HG03442 (cell line): ENCODE measurements at regions not wholly inside any gene's neighbourhood (a gene's known extent, or its start where the extent isn't known, plus 50 kb on each side); places are given as distances from the start of the nearest gene placed in this dataset.

Experiments
- ATAC-seq: cut with Tn5 transposase; IDR thresholded peaks from one replicate; pipeline ENCODE4 v1.9.1; 2021; ENCODE audit warnings: mild to moderate bottlenecking, moderate library complexity; ENCODE audit not compliant: unreplicated experiment

DNA sequence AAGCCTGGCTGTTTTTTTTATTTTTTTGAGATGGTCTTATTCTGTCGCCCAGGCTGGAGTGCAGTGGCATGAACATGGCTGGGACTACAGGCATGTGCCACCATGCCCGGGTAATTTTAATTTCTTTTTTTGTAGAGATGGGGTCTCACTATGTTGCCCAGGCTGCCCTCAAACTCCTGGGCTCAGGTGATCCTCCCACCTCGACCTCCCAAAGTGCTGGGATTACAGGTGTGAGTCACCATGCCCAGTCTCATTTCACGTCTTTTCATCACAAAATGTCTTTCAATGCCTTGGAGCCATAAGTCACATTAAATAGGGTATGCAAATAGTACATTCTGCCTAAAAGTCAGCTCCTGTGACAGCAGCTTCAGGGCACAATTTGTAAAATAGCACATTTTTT lies 52.8 kb downstream of the SOX2 start:
- no peak for ATAC-seq

DNA sequence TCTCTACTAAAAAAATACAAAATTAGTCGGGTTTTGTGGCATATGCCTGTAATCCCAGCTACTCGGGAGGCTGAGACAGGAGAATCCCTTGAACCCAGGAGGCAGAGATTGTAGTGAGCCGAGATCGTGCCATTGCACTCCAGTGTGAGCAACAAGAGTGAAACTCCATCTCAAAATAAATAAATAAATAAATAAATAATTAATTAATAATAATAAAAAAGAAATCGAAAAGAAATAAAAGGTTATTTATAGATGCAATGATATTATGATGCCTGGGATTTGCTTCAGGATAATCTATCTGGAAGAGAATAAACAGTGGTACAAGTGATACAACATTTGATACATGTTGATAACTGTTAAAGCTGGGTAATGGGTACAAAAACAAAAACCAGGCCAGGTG lies 58.6 kb downstream of the SOX2 start:
- ATAC-seq: no peak

DNA sequence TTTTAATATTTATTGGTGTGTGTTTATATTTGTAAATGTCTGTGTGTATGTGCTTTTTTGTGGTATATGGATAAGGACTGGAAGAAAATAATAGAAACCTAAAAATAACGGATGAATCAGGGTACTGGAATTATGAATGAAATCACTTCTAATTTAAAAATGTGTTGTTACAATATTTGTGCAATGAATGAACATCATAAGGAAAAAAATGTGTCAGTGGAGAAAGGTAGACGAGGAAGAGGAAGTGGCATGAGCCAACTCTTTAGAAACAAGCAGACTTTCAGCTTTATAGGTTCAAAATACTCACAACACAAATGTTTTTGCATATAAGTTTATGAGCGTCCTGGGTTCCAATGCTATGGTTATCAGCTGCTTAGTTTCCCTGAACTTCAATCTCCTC lies 59.4 kb downstream of the SOX2 start:
- ATAC-seq: no peak

DNA sequence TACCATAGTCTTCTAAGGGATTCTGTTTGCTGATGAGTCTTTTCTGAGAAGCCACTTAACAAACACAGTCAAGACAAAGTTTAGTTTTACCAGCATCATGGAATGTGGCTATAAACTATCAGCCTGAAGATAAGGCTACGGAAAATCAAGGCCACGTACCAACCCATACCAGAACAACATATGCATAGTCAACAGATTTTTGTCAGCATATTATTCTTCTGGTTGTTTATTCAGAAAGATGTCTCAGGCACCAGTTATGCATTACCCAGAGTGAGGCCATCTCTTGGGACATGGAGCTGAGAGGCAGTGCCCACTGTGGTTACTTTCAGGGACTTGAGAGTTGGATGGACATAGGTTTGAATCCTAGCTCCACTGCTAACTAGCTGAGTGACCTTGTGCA lies 60.4 kb downstream of the SOX2 start:
- ATAC-seq: no peak

DNA sequence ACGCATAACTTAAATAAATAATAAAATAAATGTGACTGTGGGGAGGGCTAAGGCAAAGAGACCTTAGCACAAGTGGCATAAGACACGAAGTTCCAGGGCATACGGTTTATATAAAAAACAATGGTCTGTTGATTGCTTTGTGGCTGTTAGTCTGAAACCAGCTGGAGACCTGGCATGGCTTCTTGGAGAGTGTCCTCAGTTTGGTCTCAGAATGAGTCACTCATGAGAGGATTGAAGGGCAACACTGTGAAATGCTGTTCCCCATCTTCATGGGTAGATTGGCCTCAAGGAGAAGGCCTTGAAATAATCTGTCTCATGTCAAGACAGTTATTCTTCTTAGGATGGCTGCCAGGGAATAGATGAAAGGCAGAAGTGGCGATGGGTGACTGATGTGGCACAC lies 62.2 kb downstream of the SOX2 start:
- ATAC-seq: no peak

DNA sequence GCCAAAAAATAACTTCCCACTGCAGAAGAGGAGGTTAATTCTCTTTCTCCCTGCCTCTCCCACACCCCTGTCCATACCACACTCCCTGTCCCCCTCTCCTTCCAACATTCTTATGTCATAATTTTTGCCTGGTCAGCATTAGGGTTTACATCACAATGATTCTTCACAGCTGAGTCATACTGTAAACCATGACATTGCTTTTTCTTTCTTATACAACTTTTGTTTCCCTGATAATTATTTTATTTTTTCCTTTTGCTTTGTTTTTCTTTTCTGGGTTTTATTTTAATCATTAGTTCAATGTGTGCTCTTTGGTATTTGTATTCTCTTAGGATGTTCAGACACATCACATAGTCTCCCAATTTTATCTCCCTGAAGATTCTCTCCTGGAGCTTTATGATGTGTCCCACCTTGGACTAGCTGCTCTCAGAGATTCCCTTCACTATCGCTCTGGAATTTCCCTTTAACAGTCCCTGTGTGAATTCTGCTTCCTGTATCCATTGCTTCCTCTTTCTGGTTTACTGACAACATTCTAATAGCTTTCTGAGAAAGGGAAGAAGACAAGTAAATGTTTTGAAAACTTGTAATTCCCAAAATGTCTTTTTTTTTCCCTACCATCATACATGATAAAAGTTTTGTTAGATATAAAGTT lies 70.7 kb downstream of the SOX2 start:
- no peak for ATAC-seq

DNA sequence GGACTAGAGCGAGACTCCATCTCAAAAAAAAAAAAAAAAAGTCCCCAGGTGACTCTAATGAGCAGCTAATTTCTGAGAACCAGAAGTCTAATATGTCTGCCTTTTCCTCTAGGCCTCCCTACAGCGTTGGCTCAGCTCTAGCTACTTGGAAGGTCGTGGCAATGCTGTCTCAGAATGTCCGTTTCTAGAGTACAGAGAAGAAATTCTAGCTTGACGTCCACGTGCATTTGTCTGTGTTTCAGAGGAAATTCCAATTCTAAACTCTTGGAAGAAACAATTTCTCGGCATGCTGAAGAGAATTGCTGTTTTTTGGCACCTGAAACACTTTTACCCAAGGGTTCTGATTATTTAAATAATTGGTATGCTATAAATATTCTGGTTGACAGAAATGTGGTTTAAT lies 78.8 kb downstream of the SOX2 start:
- ATAC-seq: no peak

DNA sequence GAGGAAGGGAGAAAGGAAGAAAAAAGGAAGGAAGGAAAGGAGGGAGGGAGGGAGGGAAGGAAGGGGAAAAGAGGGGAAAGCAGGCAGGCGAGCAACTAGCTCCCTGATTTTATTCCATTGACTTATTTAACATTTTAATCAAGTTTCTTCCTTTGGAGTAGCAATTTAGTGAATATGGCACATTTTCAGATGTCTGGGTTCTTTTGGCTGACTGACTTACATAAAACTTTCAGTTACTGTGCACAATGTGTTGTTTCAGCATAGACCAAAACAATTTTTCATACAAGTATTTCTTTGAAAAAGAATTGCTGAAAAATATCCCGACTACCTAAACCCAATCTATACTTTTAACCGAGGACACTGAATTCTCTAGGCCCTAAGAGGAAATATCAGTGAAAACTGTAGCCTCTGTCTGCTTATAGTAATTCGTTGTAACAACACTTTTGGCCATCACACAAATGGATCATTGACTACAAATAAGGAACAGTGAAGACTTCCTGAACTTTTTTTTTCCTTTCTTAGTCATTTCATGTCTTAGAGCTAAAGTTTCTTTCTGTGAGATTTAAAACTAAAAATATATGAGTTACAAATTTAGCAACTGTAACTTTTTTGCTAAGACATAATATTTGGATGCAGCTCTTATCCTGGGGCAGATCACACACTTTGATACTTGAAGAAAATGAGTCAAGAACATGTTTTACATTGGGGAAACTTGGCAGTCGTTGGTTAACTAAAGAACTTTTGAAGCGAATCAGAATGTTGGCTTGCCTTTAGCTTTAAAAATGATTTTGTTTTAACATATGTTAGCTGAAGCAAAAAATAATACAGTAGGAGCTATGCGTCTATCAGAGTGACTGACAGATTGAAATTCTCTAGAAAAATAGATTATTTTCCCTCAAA lies 79.6 kb downstream of the SOX2 start:
- no peak for ATAC-seq

DNA sequence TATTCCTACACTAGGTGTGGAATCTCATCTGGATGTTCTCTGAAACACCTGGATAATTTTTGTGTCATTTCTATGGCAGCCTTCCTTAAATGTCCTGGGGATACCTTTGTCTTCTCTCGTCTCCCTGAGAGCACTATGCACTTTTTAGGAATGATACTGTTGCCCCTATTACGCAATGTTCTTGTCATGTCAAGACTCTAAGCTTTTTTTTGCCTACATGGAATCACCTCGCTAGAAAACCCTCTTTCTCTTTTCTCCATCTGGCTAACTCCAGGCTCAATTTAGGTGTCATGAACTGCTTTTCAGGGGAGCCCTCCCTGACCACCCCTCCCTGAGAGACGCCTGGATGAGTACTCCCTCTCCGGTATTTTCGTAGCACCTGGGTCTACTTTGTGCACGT lies 81.3 kb downstream of the SOX2 start:
- ATAC-seq: no peak

DNA sequence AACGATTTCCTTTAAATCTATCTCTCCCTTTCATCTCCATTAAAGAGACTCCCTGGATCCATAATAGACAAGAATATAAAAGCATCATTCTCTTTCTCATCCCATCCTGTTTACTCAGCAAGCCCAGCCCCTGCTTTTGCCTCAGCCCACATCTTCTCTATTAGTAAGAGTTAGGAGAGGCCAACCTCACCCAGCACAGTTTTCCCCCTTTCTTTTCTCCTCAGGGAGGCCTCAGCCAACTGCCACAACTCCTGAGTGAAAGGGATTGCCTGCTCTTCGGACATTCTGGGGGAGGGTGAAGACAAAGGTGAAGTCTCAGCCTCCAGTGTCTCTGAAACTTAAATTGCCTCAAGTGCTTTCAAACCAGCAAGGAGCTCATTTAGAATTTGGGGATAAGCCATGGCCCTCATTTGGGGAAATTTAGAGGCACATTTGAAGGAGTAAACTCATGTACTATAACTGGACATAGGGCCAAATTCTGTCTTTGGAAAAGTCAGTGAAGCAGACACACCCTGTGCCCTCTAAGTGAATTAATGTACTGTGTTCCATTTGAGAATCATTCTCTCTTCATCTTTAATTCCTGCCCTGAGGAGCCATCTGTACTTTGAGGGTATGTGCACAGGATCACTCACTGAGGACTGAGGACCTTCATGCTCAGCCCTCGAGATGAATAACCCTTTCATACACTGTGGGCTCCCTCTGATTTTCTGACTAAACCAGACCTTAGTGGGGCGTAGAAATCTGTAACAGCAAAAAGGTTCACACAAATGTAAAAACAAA lies 82.5 kb downstream of the SOX2 start:
- ATAC-seq: no peak

DNA sequence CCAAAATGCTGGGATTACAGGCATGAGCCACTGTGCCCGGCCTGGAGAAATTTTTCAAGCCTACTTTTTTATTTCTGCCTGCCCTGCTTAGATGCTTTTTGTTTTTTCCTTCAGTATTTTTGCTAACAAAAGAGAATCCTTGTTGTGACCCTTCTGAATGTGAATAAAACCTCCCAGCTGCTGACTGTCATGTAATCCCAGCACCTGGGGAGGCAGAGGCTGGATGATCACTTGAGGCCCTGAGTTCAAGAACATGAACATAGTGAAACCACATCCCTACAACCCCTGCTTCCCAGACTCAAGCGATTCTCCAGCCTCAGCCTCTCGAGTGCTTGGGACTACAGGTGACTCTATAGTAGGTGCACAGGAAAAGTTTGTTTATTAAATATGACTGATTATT lies 84.9 kb downstream of the SOX2 start:
- ATAC-seq: no peak

DNA sequence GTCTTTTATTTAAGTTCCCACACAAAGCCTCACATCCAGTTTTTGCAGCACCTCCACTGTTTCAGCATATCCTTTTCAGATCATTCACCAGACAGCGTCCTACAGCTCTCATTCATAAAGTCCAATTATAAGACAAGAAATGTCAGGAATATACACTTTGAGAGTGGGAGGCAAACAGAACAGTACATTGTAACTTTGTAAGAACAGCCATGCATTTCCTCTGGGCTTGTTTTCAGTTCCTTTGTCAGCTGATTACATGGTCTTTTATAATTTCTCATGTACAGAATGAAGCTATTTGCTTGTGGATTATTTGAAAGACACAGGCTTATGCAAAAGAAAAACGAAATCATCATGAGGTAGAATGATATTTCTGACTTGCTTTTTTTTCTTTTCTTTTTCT lies 85.7 kb downstream of the SOX2 start:
- ATAC-seq: no peak

DNA sequence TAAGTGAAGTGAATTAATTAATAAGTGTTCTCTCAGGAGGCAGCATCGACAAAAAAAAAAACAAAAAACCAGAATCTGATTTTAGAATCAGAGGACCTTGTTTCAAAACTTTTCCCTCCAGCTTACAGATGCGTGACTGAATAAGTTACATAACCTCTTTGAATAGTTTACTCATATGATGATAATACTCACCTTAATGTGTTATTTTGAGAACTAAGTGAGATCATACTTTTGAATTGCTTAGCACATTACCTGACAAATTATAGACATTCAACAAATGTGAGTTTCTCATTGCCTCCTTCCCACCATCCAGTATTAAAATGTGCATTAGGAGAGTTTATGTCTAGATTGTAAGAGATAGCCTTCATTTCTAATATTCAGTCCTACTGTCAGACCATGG lies 94.0 kb downstream of the SOX2 start:
- no peak for ATAC-seq

DNA sequence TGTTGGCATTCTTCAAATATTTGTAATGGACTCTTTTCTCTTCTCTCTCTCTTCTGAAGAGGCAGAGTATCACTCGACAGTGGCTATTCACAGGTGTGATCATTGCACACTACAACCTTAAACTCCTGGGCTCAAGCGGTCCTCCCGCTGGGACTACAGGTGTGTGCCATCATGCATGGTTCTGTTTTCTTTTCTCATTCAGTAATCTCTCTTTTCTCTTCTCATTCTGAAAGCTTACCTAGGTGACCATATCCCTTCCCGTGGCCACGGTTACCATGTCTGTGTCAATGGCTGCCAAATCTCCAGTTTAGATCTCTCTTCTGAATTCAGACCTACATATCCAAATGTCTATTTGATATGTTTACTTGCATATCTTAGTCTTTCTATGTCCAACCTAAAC lies 96.3 kb downstream of the SOX2 start:
- ATAC-seq: no peak

DNA sequence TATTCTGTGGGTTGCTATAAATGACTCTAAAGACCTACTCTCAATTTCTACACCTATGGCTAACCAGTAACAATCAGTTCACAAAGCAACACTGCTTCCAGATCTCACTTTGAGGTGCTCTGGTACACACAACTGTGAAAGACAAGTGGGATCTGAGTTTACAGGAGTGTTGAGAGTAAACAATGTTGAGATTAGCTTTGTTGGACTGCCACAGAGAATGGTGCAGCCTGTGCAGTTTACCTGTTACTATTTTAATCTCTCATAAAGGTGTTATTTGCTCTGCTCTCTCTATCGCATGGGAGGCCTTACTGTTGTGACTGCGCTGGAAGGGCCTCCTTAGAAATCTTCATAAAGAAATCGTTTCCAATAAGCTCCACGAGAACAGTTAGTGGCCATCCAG lies 112.0 kb downstream of the SOX2 start:
- ATAC-seq: no peak

DNA sequence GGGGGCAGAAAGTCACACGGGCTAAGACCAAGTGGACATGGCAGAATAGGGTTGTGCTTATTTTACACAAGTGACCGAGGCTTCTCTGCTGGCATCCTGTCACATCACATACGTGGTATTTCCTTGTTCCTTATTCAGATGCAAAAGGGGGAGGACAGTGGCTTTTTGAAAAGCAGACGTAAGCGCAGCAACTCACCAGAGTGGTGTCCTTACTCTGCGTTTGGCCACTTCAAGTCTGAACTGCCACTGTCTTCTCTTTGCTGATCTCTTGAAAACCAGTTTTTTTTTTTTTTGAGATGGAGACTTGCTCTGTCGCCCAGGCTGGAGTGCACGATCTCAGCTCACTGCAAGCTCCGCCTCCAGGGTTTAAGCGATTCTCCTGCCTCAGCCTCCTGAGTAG lies 113.2 kb downstream of the SOX2 start:
- no peak for ATAC-seq

DNA sequence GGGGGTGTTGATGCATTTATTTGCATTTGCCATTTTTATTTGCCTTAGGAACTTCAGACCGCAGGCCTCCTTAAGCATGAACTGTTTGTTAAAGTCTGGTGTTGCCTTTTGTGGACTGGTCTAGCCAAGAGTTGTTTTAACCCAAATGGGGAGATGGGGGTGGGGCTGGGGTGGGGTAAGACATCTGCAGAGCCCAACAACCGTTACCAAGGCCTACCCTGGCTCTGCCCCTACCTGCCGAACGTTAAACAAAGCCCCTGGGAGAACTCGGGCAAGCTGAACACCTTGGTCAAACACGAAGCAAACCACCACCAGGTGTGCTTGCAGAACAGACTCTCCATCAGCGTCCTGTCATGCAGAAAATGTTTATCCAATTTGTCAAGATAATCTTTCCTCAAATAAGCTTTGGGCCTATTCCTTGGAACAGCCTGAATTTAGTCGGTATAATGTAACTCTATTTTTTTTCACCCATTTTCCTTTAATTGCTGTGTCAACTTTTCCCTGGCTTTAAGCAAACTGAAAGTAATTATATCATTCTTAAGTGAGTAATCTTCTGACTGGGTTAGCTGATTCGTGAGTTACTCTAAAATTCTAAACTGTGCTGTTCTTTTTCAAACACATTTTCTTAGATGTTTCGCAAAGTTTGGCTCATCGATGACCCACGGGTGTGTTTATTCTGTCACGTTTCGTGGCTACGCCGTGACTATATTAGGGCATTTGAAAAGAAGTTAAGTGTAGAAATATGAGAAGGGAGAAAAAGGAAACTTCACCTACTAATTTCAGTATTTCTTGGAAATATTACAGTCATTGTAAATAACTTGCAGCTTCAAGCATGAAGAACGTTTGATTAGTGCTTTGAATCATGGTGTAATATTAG lies 127.6 kb downstream of the SOX2 start:
- no peak for ATAC-seq

DNA sequence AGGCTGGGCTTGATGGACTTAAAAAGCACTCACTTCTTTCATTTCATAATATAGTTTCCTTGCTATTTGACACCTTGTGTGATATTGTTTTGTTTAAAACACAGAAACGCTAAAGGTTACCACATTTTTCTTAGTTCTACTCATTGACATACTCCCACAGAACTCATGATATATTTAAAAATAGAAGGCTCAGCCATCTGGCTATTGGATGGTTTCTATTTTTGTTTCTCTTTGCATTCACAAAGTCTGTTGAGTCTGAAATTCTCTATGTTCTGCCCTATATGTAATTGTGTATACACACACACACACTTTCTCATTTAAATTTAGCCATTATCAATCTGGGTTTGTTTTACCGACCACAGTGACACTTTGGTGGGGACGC lies 128.2 kb downstream of the SOX2 start:
- no peak for ATAC-seq

DNA sequence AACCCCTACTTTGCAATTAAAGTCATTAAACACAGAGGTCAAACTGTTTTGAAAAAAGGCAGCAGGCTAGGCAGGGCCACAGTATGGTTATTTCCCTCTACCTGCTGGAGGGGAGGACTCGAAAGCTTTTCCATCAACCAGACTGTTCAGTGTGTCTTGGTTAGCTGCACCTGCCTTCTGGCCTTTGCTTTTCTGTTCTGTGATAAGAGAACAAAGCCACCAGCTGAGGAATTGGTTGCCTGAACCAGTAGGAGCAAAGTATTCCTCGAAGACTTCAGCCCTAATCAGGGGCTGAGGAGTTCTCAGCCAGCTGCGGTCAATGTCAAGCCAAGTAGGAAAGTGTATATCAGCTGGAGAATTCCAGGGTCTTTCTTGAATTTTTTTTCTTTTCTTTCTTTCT lies 132.5 kb downstream of the SOX2 start:
- no peak for ATAC-seq

DNA sequence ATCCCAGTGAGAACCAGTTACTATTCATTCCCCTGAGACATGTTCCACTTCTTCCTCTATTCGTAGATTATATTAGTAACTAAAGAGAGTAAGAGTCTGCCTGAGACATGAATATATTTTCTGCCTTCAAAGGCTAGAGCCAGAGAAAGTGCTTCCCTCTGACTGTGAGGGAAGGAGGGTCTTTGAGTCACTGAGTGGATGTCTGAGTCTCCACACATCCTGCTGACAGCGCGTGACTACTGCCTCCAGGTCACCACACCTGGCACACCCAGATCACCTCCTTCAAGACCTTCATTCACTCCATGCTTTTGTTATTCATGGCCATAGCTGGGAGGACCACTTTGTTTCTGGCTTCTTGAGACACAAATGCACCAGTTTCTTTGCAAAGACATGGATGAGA lies 135.6 kb downstream of the SOX2 start:
- ATAC-seq: no peak

DNA sequence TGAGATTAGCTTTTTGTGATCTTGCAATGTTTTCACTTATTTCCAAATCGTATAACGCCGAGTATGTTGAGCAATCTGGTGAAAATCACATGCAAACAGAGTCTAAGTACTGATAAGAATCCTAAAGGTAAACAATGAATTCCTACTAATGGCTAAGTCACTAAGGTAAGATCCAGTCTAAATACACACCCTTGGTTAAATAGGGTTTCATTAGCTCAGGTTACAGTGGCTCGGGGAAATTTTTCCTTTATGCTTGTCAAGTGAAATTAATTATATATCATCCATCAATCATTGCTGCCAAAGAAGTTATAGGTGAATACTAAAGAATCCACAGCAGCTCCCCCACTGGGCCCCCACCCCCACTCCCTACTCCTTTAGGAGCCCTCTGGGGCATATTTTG lies 139.3 kb downstream of the SOX2 start:
- ATAC-seq: no peak
